ENCODE measurements at regions not wholly inside any gene's neighbourhood (a gene's known extent, or its start where the extent isn't known, plus 50 kb on each side); places are given as distances from the start of the nearest gene placed in this dataset.

GRCh38 chr21:36211660-36212512, 55.3 kb downstream of the DOP1B start:
- TF ChIP-seq CTCF (IDR thresholded peaks at IDR 0.05; ENCODE audit: unreplicated experiment), result no peak
- CTCF ChIA-PET, result interaction anchor here (0.6 kb wide), 1 partner anchor 1701 kb away, joined by 7 read pairs; no protein-coding TSS in a partner anchor
- Mint-ChIP-seq H3K27ac (ENCODE audit: unreplicated experiment) (no peak overlapping the region), H3K36me3 (ENCODE audit: insufficient read depth, unreplicated experiment) (peaks cover 11% of the 10 kb centered on the region), H3K4me1 (ENCODE audit: low read depth, unreplicated experiment) (peaks cover 30% of the 10 kb centered on the region), H3K27me3 (ENCODE audit: unreplicated experiment) (no peaks in the 10 kb centered on the region), H3K9me3 (ENCODE audit: low read depth, unreplicated experiment) (no peaks in the 10 kb centered on the region), H3K4me3 (ENCODE audit: low read depth, unreplicated experiment) (no peak overlapping the region)
- intact Hi-C loops (cut with micrococcal nuclease; ENCODE audit: unreplicated experiment), result no loop called here
- BruUV-seq (replicated peaks), result no TSS peak
- no peak for DNase-seq

- intact Hi-C loops (cut with micrococcal nuclease; ENCODE audit: unreplicated experiment), result no loop called here
- CTCF ChIA-PET, result no interaction called here
- Mint-ChIP-seq H3K27ac (ENCODE audit: unreplicated experiment) (no peak overlapping the region), H3K4me1 (ENCODE audit: low read depth, unreplicated experiment) (peaks cover 30% of the 10 kb centered on the region), H3K27me3 (ENCODE audit: unreplicated experiment) (no peaks in the 10 kb centered on the region), H3K9me3 (ENCODE audit: low read depth, unreplicated experiment) (no peaks in the 10 kb centered on the region), H3K4me3 (ENCODE audit: low read depth, unreplicated experiment) (no peak overlapping the region), H3K36me3 (ENCODE audit: insufficient read depth, unreplicated experiment) (peaks cover 11% of the 10 kb centered on the region)
- no TSS peak for BruUV-seq (replicated peaks)
- no peak for DNase-seq
- no peak for TF ChIP-seq CTCF (IDR thresholded peaks at IDR 0.05; ENCODE audit: unreplicated experiment)
Measured at GRCh38 chr21:36212513-36212780, 55.8 kb downstream of the DOP1B start.

GRCh38 chr21:36214561-36214960, 57.9 kb downstream of the DOP1B start:
- intact Hi-C loops (cut with micrococcal nuclease; ENCODE audit: unreplicated experiment), result no loop called here
- H3K4me1 Mint-ChIP-seq (ENCODE audit: low read depth, unreplicated experiment), result peaks cover 26% of the 10 kb centered on the region
- H3K4me3 Mint-ChIP-seq (ENCODE audit: low read depth, unreplicated experiment), result no peak overlapping the region
- no peak overlapping the region for H3K27ac Mint-ChIP-seq (ENCODE audit: unreplicated experiment)
- H3K36me3 Mint-ChIP-seq (ENCODE audit: insufficient read depth, unreplicated experiment), result peaks cover 8% of the 10 kb centered on the region
- H3K9me3 Mint-ChIP-seq (ENCODE audit: low read depth, unreplicated experiment), result no peaks in the 10 kb centered on the region
- TF ChIP-seq CTCF (IDR thresholded peaks at IDR 0.05; ENCODE audit: unreplicated experiment), result no peak
- CTCF ChIA-PET, result no interaction called here
- no peak for DNase-seq
- no peaks in the 10 kb centered on the region for H3K27me3 Mint-ChIP-seq (ENCODE audit: unreplicated experiment)
- no TSS peak for BruUV-seq (replicated peaks)

- BruUV-seq (replicated peaks), result no TSS peak
- Mint-ChIP-seq H3K4me3 (ENCODE audit: low read depth, unreplicated experiment) (no peak overlapping the region), H3K4me1 (ENCODE audit: low read depth, unreplicated experiment) (no peaks in the 10 kb centered on the region), H3K36me3 (ENCODE audit: insufficient read depth, unreplicated experiment) (no peaks in the 10 kb centered on the region), H3K27me3 (ENCODE audit: unreplicated experiment) (no peaks in the 10 kb centered on the region), H3K27ac (ENCODE audit: unreplicated experiment) (no peak overlapping the region), H3K9me3 (ENCODE audit: low read depth, unreplicated experiment) (no peaks in the 10 kb centered on the region)
- TF ChIP-seq CTCF (IDR thresholded peaks at IDR 0.05; ENCODE audit: unreplicated experiment), result no peak
- no peak for DNase-seq
- CTCF ChIA-PET, result no interaction called here
- intact Hi-C loops (cut with micrococcal nuclease; ENCODE audit: unreplicated experiment), result no loop called here
Measured at GRCh38 chr21:36217743-36218142, 61.1 kb downstream of the DOP1B start.

All from Calu3 (cell line).